HG03064 (cell line): ENCODE measurements at regions not wholly inside any gene's neighbourhood (a gene's known extent, or its start where the extent isn't known, plus 50 kb on each side); places are given as distances from the start of the nearest gene placed in this dataset.

Experiments
- ATAC-seq: cut with Tn5 transposase; IDR thresholded peaks from one replicate; pipeline ENCODE4 v1.9.1; 2021; ENCODE audit warnings: low read depth; ENCODE audit not compliant: unreplicated experiment

- no peak for ATAC-seq
Measured at GRCh38 chr5:120199559-120199958, 264.5 kb upstream of the PRR16 start.

- ATAC-seq, result no peak
Measured at GRCh38 chr5:120207129-120207528, 257.0 kb upstream of the PRR16 start.

DNA sequence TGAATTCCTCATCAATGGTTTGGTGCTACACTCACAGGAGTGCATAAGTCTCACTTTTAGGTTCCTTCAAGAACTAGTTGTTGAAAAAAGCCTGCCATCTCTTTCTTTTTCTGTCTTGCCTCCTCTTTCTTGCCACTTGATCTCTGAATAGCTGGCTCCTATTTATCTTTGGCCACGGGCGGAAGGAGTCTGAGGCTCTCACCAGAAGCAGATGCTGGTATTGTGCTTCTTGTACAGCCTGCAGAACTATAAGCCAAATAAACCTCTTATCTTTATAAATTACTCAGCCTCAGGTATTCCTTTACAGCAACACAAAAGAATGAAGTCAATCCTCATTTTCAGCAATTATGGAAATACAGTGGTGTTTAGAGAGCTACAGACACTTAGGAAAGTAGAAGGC lies 247.1 kb upstream of the PRR16 start:
- ATAC-seq, result no peak

- no peak for ATAC-seq
Measured at GRCh38 chr5:120219988-120220387, 244.1 kb upstream of the PRR16 start.

DNA sequence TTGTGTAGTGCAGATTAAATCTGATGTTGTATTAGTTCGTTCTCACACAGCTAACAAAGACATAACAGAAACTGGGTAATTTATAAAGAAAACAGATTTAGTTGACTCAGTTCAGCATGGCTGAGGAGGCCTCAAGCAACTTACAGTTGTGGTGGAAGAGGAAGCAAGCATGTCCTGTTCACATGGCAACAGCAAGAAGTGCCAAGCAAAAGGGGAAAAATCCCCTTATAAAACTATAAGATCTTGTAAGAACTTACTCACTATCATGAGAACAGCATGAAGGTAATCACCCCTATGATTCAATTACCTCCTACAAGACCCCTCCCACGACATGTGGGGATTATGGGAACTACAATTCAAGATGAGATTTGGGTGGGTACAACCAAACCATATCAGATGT lies 238.6 kb upstream of the PRR16 start:
- no peak for ATAC-seq

DNA sequence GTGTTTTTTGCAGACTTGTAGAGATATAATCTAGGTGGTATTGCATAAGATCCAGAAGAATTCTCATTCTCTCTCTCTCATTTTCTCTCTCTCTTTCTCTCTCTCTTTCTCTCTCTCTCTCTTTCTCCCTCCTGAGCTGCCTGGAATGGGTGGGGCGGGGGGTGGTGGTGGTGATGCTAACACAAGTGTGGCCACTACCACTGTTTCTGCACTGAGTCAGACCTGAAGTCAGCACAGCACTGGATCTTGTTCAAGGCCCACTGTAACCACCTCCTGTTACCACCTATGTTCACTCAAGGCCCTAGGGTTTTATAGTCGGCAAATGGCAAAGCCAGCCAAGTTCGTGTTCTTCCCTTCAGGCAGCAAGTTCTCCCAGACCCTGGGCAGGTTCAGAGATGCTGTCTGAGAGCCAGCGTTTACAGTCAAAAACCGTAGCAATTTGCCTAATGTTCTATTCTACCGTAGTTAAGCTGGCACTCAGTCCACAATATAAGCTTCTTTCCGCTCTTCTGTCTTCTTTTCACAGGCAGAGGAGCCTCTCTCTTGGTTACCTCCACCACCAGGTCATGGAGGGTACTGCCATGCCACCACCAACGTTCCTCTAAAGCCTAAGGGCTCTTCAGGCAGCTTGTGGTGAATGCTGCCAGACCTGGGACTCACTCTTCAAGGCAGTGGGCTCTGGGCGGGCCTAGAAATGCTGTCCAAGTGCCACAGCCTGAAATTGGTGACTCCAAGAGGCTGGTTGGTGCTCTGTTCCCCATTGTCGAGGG lies 235.7 kb upstream of the PRR16 start:
- no peak for ATAC-seq

GRCh38 chr5:120229036-120229435 lies 235.1 kb upstream of the PRR16 start:
- no peak for ATAC-seq

DNA sequence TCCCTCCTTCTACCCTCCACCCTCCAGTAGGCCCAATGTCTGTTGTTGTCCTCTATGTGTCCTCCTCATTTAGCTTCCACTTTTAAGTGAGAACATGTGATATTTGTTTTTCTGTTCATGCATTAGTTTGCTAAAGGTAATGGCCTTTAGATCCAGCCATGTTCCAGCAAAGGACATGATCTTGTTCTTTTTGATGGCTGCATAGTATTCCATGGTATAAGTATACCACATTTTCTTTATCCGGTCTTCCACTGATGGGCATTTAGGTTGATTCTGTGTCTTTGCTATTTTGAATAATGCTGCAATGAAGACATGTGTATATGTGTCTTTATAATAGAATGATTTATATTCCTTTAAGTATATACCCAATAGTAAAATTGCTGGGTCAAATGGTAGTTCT lies 232.5 kb upstream of the PRR16 start:
- ATAC-seq, result no peak

- ATAC-seq, result no peak
Measured at GRCh38 chr5:120236360-120236759, 227.7 kb upstream of the PRR16 start.

DNA sequence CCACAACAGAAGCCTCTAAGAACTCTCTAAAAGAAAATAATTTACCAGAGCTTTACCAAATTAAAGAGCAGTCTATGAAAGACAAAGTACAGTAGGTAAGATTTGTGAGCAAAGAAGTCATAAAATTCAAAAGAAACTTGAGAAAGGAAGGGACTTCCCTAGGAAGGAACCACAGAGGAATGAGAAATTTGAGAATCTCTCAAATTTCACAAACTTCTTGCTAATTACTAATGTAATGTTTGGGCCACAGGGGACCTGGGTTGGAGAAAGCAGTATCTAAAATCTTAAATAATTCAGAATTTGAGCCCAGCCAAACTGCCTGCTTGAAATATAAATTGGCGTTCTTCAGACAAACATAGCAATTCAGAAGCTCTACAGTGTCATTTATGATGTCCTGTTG lies 225.0 kb upstream of the PRR16 start:
- ATAC-seq, result no peak

- ATAC-seq, result no peak
Measured at GRCh38 chr5:120240706-120241105, 223.4 kb upstream of the PRR16 start.

DNA sequence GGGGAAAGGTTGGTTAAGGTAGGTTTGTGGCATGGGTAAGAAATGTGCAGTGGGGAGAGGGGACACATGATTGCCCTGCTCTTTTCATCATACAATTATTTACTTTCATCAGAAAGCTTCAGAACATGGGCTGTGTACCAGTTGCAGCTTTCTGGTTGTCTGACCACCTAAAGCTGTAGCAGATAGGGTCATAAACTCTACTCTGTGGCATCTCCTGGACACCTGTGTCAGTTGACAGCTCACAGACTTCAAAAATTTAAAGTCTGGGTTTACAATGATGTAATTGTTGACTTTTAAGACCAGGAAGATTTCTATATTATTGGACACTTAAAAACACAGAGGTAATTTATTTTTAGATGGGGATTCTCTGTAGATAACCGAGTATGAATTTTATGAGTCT lies 222.7 kb upstream of the PRR16 start:
- no peak for ATAC-seq

GRCh38 chr5:120251898-120252297 lies 212.2 kb upstream of the PRR16 start:
- ATAC-seq, result no peak

DNA sequence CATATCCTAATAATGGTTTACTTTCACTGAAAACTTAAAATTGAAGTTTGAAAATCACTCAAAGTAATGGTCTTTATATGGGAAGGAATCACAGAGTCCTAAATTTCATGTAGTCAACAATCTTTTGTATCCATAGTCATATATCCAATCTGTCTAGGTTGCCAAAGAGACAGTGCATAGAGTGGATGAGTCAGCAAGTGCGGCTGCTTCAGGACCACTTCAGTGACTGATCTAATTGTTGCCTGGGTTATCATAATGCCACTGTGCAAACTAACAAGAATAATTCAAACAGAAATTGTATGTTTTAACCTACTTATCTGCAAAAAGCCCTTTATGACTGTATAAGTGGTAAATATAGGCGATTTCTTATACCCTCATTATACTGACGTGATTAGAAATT lies 211.3 kb upstream of the PRR16 start:
- ATAC-seq, result no peak

DNA sequence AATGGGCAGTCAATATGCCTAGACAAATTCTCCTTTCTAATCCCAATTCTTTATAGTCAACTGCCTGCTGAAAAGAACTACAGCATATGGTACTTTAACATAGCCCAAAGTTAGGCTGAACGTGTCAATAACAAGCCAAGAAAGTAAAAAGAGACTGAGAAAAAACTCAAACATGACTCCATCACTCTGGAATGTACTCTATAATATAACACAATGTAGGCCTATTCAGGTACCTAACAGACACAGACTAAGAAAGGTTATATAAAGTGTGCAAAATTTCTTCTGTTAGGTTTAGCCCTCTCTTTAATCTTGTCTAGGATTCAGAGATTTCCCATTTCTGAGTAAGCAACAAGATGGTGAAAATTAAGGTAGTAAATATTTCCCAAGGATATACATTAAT lies 209.7 kb upstream of the PRR16 start:
- ATAC-seq, result no peak

DNA sequence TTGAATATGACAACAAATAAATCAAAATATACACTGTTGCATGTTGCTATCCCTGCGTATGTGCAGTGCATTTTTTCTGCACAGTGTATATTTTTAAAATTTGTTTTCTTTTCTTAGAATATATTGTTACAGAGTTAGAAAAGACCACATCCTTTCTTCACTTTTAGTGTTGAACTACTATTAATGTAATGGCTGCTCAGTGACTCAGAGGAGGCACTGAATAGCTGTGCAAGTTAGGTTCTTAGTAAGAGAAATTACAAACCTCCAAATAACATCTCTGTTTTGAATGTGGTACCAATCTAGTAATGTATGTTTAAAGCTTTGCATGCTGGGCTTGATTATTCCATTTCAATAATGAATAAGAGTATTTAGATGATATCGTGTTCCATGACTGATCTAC lies 208.9 kb upstream of the PRR16 start:
- ATAC-seq, result no peak

GRCh38 chr5:120256376-120256775 lies 207.7 kb upstream of the PRR16 start:
- no peak for ATAC-seq

GRCh38 chr5:120257358-120257971 lies 206.6 kb upstream of the PRR16 start:
- ATAC-seq, result no peak

DNA sequence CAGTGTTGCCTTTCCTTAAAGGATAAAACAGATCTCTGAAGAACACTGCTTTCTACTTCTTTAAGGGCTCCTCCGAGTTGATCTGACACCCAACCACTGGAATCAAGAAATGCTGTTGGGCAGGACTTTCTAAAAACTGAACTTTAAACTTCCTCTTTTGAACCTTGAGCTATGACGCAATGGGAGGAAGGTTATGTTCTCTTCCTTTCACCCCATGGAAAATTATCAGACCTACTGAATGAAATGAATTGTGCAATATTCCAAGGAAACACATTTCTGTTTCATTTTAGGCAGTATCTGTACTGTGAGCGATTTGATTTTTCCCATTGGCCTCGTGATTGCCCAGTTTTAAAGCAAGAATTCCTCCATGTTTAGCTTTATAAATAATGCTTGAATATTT lies 206.0 kb upstream of the PRR16 start:
- no peak for ATAC-seq

DNA sequence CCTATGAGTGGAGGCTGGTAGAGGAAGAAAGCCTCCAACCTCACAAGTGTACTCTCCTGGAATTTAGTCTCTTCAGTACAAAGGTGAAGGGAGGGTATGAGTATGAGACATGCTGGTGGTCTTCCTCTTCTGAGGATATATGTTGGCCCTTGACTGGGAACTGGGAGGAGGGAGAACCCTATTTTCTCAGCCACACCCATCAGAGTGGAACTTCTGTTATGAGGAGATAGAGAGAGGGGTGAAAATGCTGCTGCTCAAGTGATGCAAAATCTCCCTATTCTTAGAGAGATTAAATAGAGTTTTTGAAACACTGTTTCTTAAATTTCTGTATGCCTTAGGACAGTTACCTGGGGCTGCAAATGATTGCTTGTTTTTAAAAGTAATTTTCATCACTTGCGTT lies 203.4 kb upstream of the PRR16 start:
- no peak for ATAC-seq

DNA sequence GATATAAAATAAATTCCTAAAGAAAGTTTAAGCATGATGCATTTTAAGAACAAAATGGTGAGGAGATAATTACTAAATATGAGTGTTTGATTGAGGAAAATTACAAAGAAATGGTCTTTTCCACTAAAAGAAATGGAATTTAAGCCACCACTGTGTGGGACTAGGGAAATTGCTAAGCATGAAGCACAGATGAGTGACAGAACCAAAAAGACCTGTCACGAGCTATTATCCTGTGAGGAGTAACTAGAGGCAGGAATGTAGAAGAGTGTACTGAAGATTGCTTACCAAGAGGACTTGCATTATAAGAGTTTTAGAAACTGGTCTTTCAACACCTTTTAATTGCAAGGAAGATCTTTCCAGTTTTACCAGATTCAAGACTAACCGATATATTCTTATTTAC lies 193.6 kb upstream of the PRR16 start:
- no peak for ATAC-seq

DNA sequence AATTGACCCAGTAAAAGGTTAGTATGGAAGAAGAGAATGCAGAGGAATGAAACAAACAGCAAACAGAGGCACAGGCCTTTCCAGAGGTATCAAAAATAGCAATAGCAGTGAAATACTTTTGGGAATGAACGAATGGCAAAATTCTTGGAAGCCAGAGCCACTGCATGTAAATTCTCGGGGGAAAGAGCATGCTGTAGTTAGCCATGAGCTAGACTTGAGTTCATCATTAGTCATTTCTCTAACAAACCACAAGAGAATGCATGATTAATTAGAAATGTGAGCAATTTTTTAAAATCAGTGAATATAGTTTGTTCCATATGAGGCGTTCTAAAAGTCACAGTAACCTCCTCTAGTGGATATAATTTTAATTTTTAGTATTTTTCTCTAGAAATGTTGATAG lies 170.3 kb upstream of the PRR16 start:
- ATAC-seq, result no peak

DNA sequence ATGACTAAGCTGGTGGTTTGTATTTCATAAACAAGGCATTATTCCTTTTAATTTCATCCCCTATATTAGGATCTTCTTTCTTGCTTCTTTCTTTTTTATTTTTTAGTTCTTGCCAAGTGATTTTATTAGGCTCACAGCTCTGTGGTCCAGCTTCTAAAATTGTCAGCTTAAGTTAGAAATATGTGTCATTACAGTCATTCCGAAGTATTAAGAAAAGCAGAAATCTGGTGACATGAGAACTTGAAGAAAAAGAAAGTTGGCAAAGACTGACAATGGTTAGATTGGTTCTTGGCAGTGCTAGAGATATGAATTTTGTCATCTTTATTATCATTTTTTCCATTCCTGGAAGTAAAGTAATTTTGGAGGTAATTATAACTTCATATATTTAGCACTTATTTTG lies 166.5 kb upstream of the PRR16 start:
- ATAC-seq, result no peak
